GM23248 (cell line): ENCODE measurements at regions not wholly inside any gene's neighbourhood (a gene's known extent, or its start where the extent isn't known, plus 50 kb on each side); places are given as distances from the start of the nearest gene placed in this dataset.

Source experiments
- DNase-seq: peaks from one replicate; pipeline ENCODE4 v3.0.0-alpha.2; 2015
- H2AFZ ChIP-seq: fragments of 200-600 bp; sonication (generic); 2 replicates; pipeline ENCODE4 v1.6.1; 2016; ENCODE audit warnings: antibody characterized with exemption
- H3F3A ChIP-seq: fragments of 200-600 bp; sonication (generic); 2 replicates; pipeline ENCODE4 v1.6.1; 2016; ENCODE audit warnings: mild to moderate bottlenecking, antibody characterized with exemption, mixed run types; ENCODE audit not compliant: insufficient read depth
- H3K27ac ChIP-seq: fragments of 200-600 bp; sonication (generic); 2 replicates; pipeline ENCODE4 v1.5.1; 2016; ENCODE audit warnings: mild to moderate bottlenecking
- H3K27me3 ChIP-seq: fragments of 200-600 bp; sonication (generic); replicated peaks from 2 replicates; pipeline ENCODE4 v1.6.1; 2016; ENCODE audit warnings: mild to moderate bottlenecking; ENCODE audit not compliant: insufficient read depth
- H3K36me3 ChIP-seq: fragments of 200-600 bp; sonication (generic); 2 replicates; pipeline ENCODE4 v1.6.1; 2016; ENCODE audit warnings: low read depth, mild to moderate bottlenecking
- H3K4me1 ChIP-seq: fragments of 200-600 bp; sonication (generic); 2 replicates; pipeline ENCODE4 v1.6.1; 2016; ENCODE audit warnings: mild to moderate bottlenecking; ENCODE audit not compliant: insufficient read depth
- H3K4me2 ChIP-seq: fragments of 200-600 bp; sonication (generic); one replicate; pipeline ENCODE4 v1.6.1; 2016; ENCODE audit warnings: mild to moderate bottlenecking; ENCODE audit not compliant: unreplicated experiment
- H3K4me3 ChIP-seq: fragments of 200-600 bp; sonication (generic); 2 replicates; pipeline ENCODE4 v1.5.1; 2016; ENCODE audit warnings: mild to moderate bottlenecking
- H3K79me2 ChIP-seq: fragments of 200-600 bp; sonication (generic); 2 replicates; pipeline ENCODE4 v1.6.1; 2016; ENCODE audit warnings: mild to moderate bottlenecking; ENCODE audit not compliant: insufficient read depth
- H3K9ac ChIP-seq: fragments of 200-600 bp; sonication (generic); 2 replicates; pipeline ENCODE4 v1.6.1; 2016; ENCODE audit warnings: mild to moderate bottlenecking
- H3K9me2 ChIP-seq: fragments of 200-600 bp; sonication (generic); 2 replicates; pipeline ENCODE4 v1.6.1; 2016; ENCODE audit warnings: mixed run types, mild to moderate bottlenecking, moderate library complexity; ENCODE audit not compliant: insufficient read depth
- H3K9me3 ChIP-seq: fragments of 200-600 bp; sonication (generic); one replicate; pipeline ENCODE4 v1.6.1; 2017; ENCODE audit warnings: low read depth
- H4K20me1 ChIP-seq: fragments of 200-600 bp; sonication (generic); 2 replicates; pipeline ENCODE4 v1.6.0; 2016; ENCODE audit not compliant: insufficient read depth
- EZH2 ChIP-seq: fragments of 200-600 bp; sonication (generic); IDR thresholded peaks from 2 replicates; pipeline ENCODE4 v1.6.1; 2018; ENCODE audit warnings: antibody characterized with exemption, mild to moderate bottlenecking; ENCODE audit not compliant: insufficient read depth, poor library complexity, severe bottlenecking
- EZH2phosphoT487 ChIP-seq: fragments of 200-600 bp; sonication (generic); IDR thresholded peaks from 2 replicates; pipeline ENCODE4 v1.6.1; 2018; ENCODE audit warnings: antibody characterized with exemption, moderate library complexity, mild to moderate bottlenecking, low read depth; ENCODE audit not compliant: insufficient read depth
- WGBS, 2 experiments: methylation state at CpG; one replicate each; pipeline ENCODE4 v1.1.6; 2015 to 2017; ENCODE audit warnings: low lambda C conversion rate in 2 of 2, low coverage in 1 of 2; ENCODE audit errors: missing lambda C conversion rate in 2 of 2; 5-methylcytosine and 5-hydroxymethylcytosine counted together
- in situ Hi-C: fragments of 300-500 bp; cut with MboI; formaldehyde crosslinking; loops from 2 replicates; pipeline ENCODE4 v1.15.0; 2020

DNA sequence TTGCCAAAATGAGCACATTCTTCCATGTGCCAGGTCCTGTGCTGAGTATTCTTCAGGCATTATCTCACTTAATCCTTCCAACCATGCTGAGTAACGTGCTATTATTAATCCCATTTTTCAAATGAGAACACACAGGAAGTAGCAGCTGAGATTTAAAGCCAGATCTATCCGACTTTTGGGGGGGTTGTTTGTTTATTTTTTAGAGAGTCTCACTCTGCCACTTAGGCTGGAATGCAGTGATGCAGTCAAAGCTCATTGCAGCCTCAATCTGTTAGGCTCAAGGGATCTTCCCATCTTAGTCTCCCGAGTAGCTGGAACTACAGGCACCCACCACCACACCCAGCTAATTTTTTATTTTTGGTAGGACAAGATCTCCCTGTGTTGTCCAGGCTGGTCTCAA lies 55.5 kb upstream of the TRIM2 start:
- no peak overlapping the region for H3K4me3 ChIP-seq
- no peaks in the 10 kb centered on the region for H3K9me2 ChIP-seq
- H3K4me2 ChIP-seq, result no peak overlapping the region
- peaks cover 12% of the 10 kb centered on the region for H3K4me1 ChIP-seq
- no peaks in the 10 kb centered on the region for H3K9me3 ChIP-seq
- no peak overlapping the region for H3K9ac ChIP-seq
- 30 to 35% methylated on average over 3 of the region's 3 CpGs for WGBS, 2 experiments
- H3K27me3 ChIP-seq, result no peaks in the 10 kb centered on the region
- peak; percentile 24 for DNase-seq
- no peaks in the 10 kb centered on the region for H3K79me2 ChIP-seq
- no peaks in the 10 kb centered on the region for H4K20me1 ChIP-seq
- no peak overlapping the region for H2AFZ ChIP-seq
- TF ChIP-seq EZH2, result no peak
- TF ChIP-seq EZH2phosphoT487, result no peak
- no peak overlapping the region for H3K27ac ChIP-seq
- in situ Hi-C loops, result loop anchor here (5.0 kb wide), 1 partner anchor 419 kb away; no protein-coding TSS in a partner anchor
- peaks cover 11% of the 10 kb centered on the region for H3F3A ChIP-seq
- no peaks in the 10 kb centered on the region for H3K36me3 ChIP-seq

DNA sequence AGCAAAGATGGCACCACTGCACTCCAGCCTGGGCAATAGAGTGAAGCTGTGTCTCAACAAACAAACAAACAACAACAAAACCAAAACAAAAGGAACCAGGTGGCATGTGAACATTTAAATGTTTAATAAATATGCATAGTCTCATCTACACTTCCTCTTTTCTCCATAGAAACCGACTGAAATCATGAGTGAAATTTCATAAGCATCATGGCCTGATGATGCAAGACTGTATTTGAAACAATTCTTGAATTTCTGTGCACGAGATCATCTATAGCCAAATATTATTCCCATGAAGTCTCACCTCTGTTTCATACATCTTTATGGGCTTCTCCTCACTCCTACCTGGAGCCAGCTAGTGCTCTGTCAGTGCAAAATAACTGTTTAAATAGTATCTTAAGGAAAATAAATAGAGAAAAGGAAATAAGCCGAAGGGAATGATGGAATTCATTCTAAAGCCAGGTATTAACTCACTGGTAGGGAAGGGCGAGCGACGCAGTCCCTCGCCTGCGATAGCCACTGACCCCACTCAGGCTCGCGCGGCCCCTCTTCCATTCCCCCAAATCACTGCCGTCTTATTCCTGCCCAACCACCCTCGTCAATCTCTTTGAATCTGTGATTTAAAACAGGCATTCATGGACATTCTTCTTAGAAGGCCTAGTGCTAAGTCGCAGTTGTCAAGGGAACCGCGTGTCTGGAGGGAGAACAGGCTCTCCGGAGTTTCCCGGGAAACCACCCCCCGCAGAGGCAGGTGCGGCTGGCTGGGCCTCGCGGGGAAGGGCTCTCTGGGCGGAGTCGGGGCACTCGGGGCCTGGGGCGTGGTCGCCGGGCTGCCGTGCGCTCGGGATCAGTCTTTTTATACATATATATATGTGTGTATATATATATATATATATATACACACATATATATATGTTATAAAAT lies 52.4 kb upstream of the TRIM2 start:
- H3F3A ChIP-seq, result no peaks in the 10 kb centered on the region
- TF ChIP-seq EZH2phosphoT487 (no peak), EZH2 (no peak)
- in situ Hi-C loops, result no loop called here
- no peak overlapping the region for H3K27ac ChIP-seq
- no peak overlapping the region for H3K4me2 ChIP-seq
- no peak overlapping the region for H3K9ac ChIP-seq
- H3K4me3 ChIP-seq, result no peak overlapping the region
- no peak overlapping the region for H2AFZ ChIP-seq
- H3K27me3 ChIP-seq, result no peaks in the 10 kb centered on the region
- 38 to 40% methylated on average over 31 of the region's 31 CpGs for WGBS, 2 experiments
- no peaks in the 10 kb centered on the region for H3K9me3 ChIP-seq
- peaks cover 7% of the 10 kb centered on the region for H3K4me1 ChIP-seq
- no peaks in the 10 kb centered on the region for H3K79me2 ChIP-seq
- DNase-seq, result peak; percentile 45
- no peaks in the 10 kb centered on the region for H4K20me1 ChIP-seq
- no peaks in the 10 kb centered on the region for H3K36me3 ChIP-seq
- no peaks in the 10 kb centered on the region for H3K9me2 ChIP-seq

DNA sequence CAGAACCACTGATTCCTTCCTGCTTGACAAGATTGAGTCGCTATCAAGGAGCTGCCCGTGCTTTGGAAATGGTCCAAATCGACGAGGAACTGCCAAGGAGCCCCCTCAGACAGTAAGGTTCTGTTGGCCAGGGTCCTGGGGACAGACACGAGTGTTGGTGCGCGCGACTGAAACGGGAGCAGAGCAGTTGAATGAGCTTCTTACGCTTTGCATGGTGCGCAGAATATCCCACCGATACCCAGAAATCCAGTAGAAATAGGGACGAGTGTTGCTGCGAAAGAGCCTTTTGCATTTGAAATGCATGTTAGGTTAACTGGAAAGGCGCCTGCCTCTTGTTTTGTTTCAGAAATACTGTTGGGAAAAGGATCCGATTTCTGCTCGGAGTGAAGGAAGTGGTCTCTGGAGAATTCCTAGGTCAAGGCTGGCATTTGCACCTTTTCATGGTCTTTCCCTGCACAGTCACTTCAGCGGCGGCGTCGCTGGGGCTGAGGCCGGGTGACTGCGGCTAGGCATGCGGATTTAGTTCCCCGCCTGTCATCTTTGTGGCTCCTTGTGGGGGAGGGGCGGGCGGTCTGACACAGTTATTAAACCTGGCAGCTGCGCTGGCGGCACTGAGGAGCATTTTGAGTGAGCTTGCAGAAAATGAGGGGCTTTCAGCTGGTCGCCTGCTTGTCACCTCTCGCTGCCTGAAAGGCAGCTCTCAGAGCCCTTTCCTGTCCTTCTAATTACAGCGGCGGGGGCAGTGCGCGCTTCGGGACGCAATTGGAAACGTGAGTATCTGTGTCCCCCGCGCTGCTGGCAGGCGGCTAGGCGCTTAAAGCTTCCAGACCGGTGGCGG lies 51.5 kb upstream of the TRIM2 start:
- 1 to 2% methylated on average over 44 of the region's 44 CpGs for WGBS, 2 experiments
- Histone ChIP-seq H3K79me2 (no peaks in the 10 kb centered on the region), H3K27me3 (no peaks in the 10 kb centered on the region), H4K20me1 (no peaks in the 10 kb centered on the region), H3K4me3 (peak overlapping the region; percentile 72), H3K36me3 (no peaks in the 10 kb centered on the region), H3K9ac (peak overlapping the region; percentile 72), H3K4me1 (peaks cover 7% of the 10 kb centered on the region), H3K9me3 (no peaks in the 10 kb centered on the region), H3F3A (no peaks in the 10 kb centered on the region), H2AFZ (peak overlapping the region; percentile 74), H3K9me2 (no peaks in the 10 kb centered on the region), H3K4me2 (peak overlapping the region; percentile 86), H3K27ac (no peak overlapping the region)
- TF ChIP-seq EZH2, result no peak
- TF ChIP-seq EZH2phosphoT487, result no peak
- in situ Hi-C loops, result no loop called here
- peak; percentile 53 for DNase-seq

- in situ Hi-C loops, result no loop called here
- Histone ChIP-seq H3K79me2 (no peaks in the 10 kb centered on the region), H4K20me1 (no peaks in the 10 kb centered on the region), H3K4me1 (peaks cover 7% of the 10 kb centered on the region), H3K9ac (peak overlapping the region; percentile 72), H3K4me3 (peak overlapping the region; percentile 72), H2AFZ (peak overlapping the region; percentile 74), H3F3A (no peaks in the 10 kb centered on the region), H3K27me3 (no peaks in the 10 kb centered on the region), H3K36me3 (no peaks in the 10 kb centered on the region), H3K4me2 (peak overlapping the region; percentile 86), H3K27ac (no peak overlapping the region), H3K9me2 (no peaks in the 10 kb centered on the region), H3K9me3 (no peaks in the 10 kb centered on the region)
- WGBS, 2 experiments, result 0 to 2% methylated on average over 51 to 55 of the region's 56 CpGs
- DNase-seq, result peak; percentile 76
- TF ChIP-seq EZH2, result no peak
- TF ChIP-seq EZH2phosphoT487, result no peak
These were observed 50.8 kb upstream of the TRIM2 start for GRCh38 chr4:153153339-153153871.
